ENCODE measurements at regions not wholly inside any gene's neighbourhood (a gene's known extent, or its start where the extent isn't known, plus 50 kb on each side); places are given as distances from the start of the nearest gene placed in this dataset.
"Not testable (repeated sequence)": the region's sequence is repeated elsewhere in the genome, so short reads cannot be mapped to it uniquely, and the experiment has no call there.

- no peak overlapping the region for H3K4me3 ChIP-seq (replicated peaks in 1 of 2; ENCODE audit: low read depth in 2 of 2, low read length in 2 of 2)
- TF ChIP-seq CTCF (IDR thresholded peaks at IDR 0.05; ENCODE audit: low read depth, low read length), result no peak
- DNase-seq (ENCODE audit: low read depth in 2 of 2), result peak in 1 of 2 donors; percentile 7
These were observed 209.6 kb downstream of the TFAP2B start for GRCh38 chr6:51028276-51028675.

GRCh38 chr6:51029561-51029960 lies 210.9 kb downstream of the TFAP2B start:
- no peak for TF ChIP-seq CTCF (IDR thresholded peaks at IDR 0.05; ENCODE audit: low read depth, low read length)
- no peak overlapping the region for H3K4me3 ChIP-seq (replicated peaks in 1 of 2; ENCODE audit: low read depth in 2 of 2, low read length in 2 of 2)
- no peak for DNase-seq (ENCODE audit: low read depth in 2 of 2)

- DNase-seq (ENCODE audit: low read depth in 2 of 2), result no peak
- no peak overlapping the region for H3K4me3 ChIP-seq (replicated peaks in 1 of 2; ENCODE audit: low read depth in 2 of 2, low read length in 2 of 2)
- TF ChIP-seq CTCF (IDR thresholded peaks at IDR 0.05; ENCODE audit: low read depth, low read length), result no peak
These were observed 226.9 kb downstream of the TFAP2B start for GRCh38 chr6:51045548-51045947.

- DNase-seq (ENCODE audit: low read depth in 2 of 2), result no peak
- H3K4me3 ChIP-seq (replicated peaks in 1 of 2; ENCODE audit: low read depth in 2 of 2, low read length in 2 of 2), result no peak overlapping the region
- TF ChIP-seq CTCF (IDR thresholded peaks at IDR 0.05; ENCODE audit: low read depth, low read length), result no peak
These were observed 230.8 kb downstream of the TFAP2B start for GRCh38 chr6:51049288-51049982.

GRCh38 chr6:51049983-51050877 lies 231.6 kb downstream of the TFAP2B start:
- TF ChIP-seq CTCF (IDR thresholded peaks at IDR 0.05; ENCODE audit: low read depth, low read length), result no peak
- no peak for DNase-seq (ENCODE audit: low read depth in 2 of 2)
- no peak overlapping the region for H3K4me3 ChIP-seq (replicated peaks in 1 of 2; ENCODE audit: low read depth in 2 of 2, low read length in 2 of 2)

GRCh38 chr6:51052716-51053115 lies 234.0 kb downstream of the TFAP2B start:
- not testable (repeated sequence) for DNase-seq (ENCODE audit: low read depth in 2 of 2); H3K4me3 ChIP-seq (replicated peaks in 1 of 2; ENCODE audit: low read depth in 2 of 2, low read length in 2 of 2)

GRCh38 chr6:51055316-51055715 lies 236.6 kb downstream of the TFAP2B start:
- not testable (repeated sequence) for H3K4me3 ChIP-seq (replicated peaks in 1 of 2; ENCODE audit: low read depth in 2 of 2, low read length in 2 of 2); DNase-seq (ENCODE audit: low read depth in 2 of 2)
